Erythroblast (primary cell): ENCODE measurements at regions not wholly inside any gene's neighbourhood (a gene's known extent, or its start where the extent isn't known, plus 50 kb on each side); places are given as distances from the start of the nearest gene placed in this dataset.
"Not testable (repeated sequence)": the region's sequence is repeated elsewhere in the genome, so short reads cannot be mapped to it uniquely, and the experiment has no call there.

ENCODE experiments used
- DNase-seq, 2 experiments: peaks; one replicate each; lab custom pipeline; 2025; lab: John Stamatoyannopoulos, UW
- GATA1 ChIP-seq: IDR thresholded peaks from 2 replicates; pipeline ENCODE4 v1.6.1; 2011; ENCODE audit warnings: low read depth, mild to moderate bottlenecking, control low read depth, low read length, moderate library complexity
- POLR2A ChIP-seq: IDR thresholded peaks from 2 replicates; pipeline ENCODE4 v1.6.1; 2011; ENCODE audit warnings: mild to moderate bottlenecking, low read length

- DNase-seq: no peak
- TF ChIP-seq POLR2A: no peak
- TF ChIP-seq GATA1: no peak
These were observed 1564.4 kb downstream of the EFNA5 start for GRCh38 chr5:106106384-106106783.

GRCh38 chr5:106097340-106097739 lies 1573.4 kb downstream of the EFNA5 start:
- TF ChIP-seq POLR2A: no peak
- no peak for TF ChIP-seq GATA1
- DNase-seq: no peak

GRCh38 chr5:106094839-106095238 lies 1575.9 kb downstream of the EFNA5 start:
- DNase-seq: no peak
- no peak for TF ChIP-seq POLR2A
- no peak for TF ChIP-seq GATA1

- no peak for TF ChIP-seq POLR2A
- TF ChIP-seq GATA1: no peak
- no peak for DNase-seq
These were observed 1576.5 kb downstream of the EFNA5 start for GRCh38 chr5:106094204-106094607.

GRCh38 chr5:106093134-106093533 lies 1577.6 kb downstream of the EFNA5 start:
- no peak for DNase-seq
- TF ChIP-seq POLR2A: no peak
- TF ChIP-seq GATA1: no peak

- no peak for DNase-seq
- no peak for TF ChIP-seq POLR2A
- no peak for TF ChIP-seq GATA1
These were observed 1578.3 kb downstream of the EFNA5 start for GRCh38 chr5:106092455-106092854.

- TF ChIP-seq POLR2A (no peak), GATA1 (no peak)
- no peak for DNase-seq
These were observed 1581.7 kb downstream of the EFNA5 start for GRCh38 chr5:106089073-106089472.

GRCh38 chr5:106088462-106088861 lies 1582.3 kb downstream of the EFNA5 start:
- TF ChIP-seq POLR2A: no peak
- TF ChIP-seq GATA1: no peak
- DNase-seq: no peak

- no peak for DNase-seq
- TF ChIP-seq GATA1 (no peak), POLR2A (no peak)
These were observed 1584.4 kb downstream of the EFNA5 start for GRCh38 chr5:106086352-106086751.

- no peak for DNase-seq
- no peak for TF ChIP-seq GATA1
- TF ChIP-seq POLR2A: no peak
These were observed 1585.2 kb downstream of the EFNA5 start for GRCh38 chr5:106085556-106085955.

- DNase-seq: no peak
- TF ChIP-seq GATA1: no peak
- no peak for TF ChIP-seq POLR2A
These were observed 1585.6 kb downstream of the EFNA5 start for GRCh38 chr5:106085136-106085535.

GRCh38 chr5:106080535-106080934 lies 1590.2 kb downstream of the EFNA5 start:
- TF ChIP-seq GATA1: no peak
- TF ChIP-seq POLR2A: no peak
- DNase-seq: no peak

- DNase-seq: no peak
- no peak for TF ChIP-seq POLR2A
- TF ChIP-seq GATA1: no peak
These were observed 1594.1 kb downstream of the EFNA5 start for GRCh38 chr5:106076655-106077054.

GRCh38 chr5:106072208-106072607 lies 1598.5 kb downstream of the EFNA5 start:
- TF ChIP-seq POLR2A (no peak), GATA1 (no peak)
- DNase-seq: no peak

GRCh38 chr5:106047341-106047740 lies 1623.4 kb downstream of the EFNA5 start:
- no peak for DNase-seq
- TF ChIP-seq GATA1 (no peak), POLR2A (no peak)

- not testable (repeated sequence) for DNase-seq
These were observed 1638.7 kb downstream of the EFNA5 start for GRCh38 chr5:106032069-106032468.
